Mammary epithelial cell (primary cell): ENCODE measurements at regions not wholly inside any gene's neighbourhood (a gene's known extent, or its start where the extent isn't known, plus 50 kb on each side); places are given as distances from the start of the nearest gene placed in this dataset.

Experiments
- EZH2 ChIP-seq: IDR thresholded peaks from 2 replicates; pipeline ENCODE4 v1.6.1; 2012; ENCODE audit warnings: low read length, inconsistent platforms, borderline replicate concordance
- TF ChIP-seq, protein P1 (sequence below), 2 donors: IDR thresholded peaks in 1 of 2; conservative IDR thresholded peaks in 1 of 2; 2 replicates each; pipeline ENCODE4 v1.5.1; 2011 to 2012; ENCODE audit warnings: inconsistent platforms in 2 of 2, low read length in 2 of 2, mild to moderate bottlenecking in 2 of 2, control low read depth in 1 of 2, low read depth in 1 of 2; ENCODE audit not compliant: insufficient read depth in 1 of 2; ENCODE audit errors: extremely low read depth in 1 of 2

DNA sequence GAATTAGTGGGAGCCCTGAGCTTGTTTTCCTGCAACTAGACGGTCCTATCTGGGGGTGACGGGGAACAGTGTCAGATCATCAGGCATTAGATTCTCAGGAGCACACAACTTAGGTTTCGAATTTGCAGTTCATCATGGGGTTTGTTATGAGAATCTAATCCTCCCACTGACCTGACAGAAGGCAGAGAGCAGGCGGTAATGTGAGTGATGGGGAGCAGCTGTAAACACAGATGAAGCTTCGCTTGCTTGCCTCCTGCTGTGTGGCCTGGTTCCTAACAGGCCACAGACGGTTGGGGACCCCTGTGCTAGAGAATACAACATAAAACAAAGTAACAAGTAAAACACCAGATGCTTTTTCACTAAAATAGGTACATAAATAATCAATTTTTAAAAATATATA lies 86.2 kb upstream of the BLTP1 start:
- TF ChIP-seq, protein P1, sequence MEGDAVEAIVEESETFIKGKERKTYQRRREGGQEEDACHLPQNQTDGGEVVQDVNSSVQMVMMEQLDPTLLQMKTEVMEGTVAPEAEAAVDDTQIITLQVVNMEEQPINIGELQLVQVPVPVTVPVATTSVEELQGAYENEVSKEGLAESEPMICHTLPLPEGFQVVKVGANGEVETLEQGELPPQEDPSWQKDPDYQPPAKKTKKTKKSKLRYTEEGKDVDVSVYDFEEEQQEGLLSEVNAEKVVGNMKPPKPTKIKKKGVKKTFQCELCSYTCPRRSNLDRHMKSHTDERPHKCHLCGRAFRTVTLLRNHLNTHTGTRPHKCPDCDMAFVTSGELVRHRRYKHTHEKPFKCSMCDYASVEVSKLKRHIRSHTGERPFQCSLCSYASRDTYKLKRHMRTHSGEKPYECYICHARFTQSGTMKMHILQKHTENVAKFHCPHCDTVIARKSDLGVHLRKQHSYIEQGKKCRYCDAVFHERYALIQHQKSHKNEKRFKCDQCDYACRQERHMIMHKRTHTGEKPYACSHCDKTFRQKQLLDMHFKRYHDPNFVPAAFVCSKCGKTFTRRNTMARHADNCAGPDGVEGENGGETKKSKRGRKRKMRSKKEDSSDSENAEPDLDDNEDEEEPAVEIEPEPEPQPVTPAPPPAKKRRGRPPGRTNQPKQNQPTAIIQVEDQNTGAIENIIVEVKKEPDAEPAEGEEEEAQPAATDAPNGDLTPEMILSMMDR (conservative IDR thresholded peaks at IDR 0.05 in 1 of 2, IDR thresholded peaks at IDR 0.05 in 1 of 2; ENCODE audit: extremely low read depth in 1 of 2, insufficient read depth in 1 of 2, low read depth in 1 of 2, low read length in 2 of 2): no peak
- TF ChIP-seq EZH2: no peak
